GM18909 (cell line): ENCODE measurements at regions not wholly inside any gene's neighbourhood (a gene's known extent, or its start where the extent isn't known, plus 50 kb on each side); places are given as distances from the start of the nearest gene placed in this dataset.
"Not testable (repeated sequence)": the region's sequence is repeated elsewhere in the genome, so short reads cannot be mapped to it uniquely, and the experiment has no call there.

Source experiments
- ATAC-seq: cut with Tn5 transposase; IDR thresholded peaks from one replicate; pipeline ENCODE4 v1.9.1; 2021; ENCODE audit warnings: mild to moderate bottlenecking; ENCODE audit not compliant: unreplicated experiment, poor library complexity

GRCh38 chr12:42030588-42030987 is 114.1 kb downstream of the GXYLT1 start:
- ATAC-seq, result no peak

GRCh38 chr12:42027546-42027945 is 117.1 kb downstream of the GXYLT1 start:
- no peak for ATAC-seq

GRCh38 chr12:42024495-42024830 is 120.2 kb downstream of the GXYLT1 start:
- ATAC-seq, result no peak

GRCh38 chr12:42023733-42024494 is 120.8 kb downstream of the GXYLT1 start:
- peak; percentile 94 for ATAC-seq

- ATAC-seq, result not testable (repeated sequence)
Observed at GRCh38 chr12:42021937-42022336, 122.7 kb downstream of the GXYLT1 start.

- no peak for ATAC-seq
Observed at GRCh38 chr12:42021469-42021868, 123.2 kb downstream of the GXYLT1 start.

GRCh38 chr12:42020226-42020625 is 124.4 kb downstream of the GXYLT1 start:
- no peak for ATAC-seq

GRCh38 chr12:42019746-42020145 is 124.9 kb downstream of the GXYLT1 start:
- no peak for ATAC-seq

GRCh38 chr12:42017051-42017450 is 127.6 kb downstream of the GXYLT1 start:
- no peak for ATAC-seq

- ATAC-seq, result no peak
Observed at GRCh38 chr12:42015051-42015461, 129.6 kb downstream of the GXYLT1 start.

GRCh38 chr12:42012501-42012900 is 132.2 kb downstream of the GXYLT1 start:
- ATAC-seq, result not testable (repeated sequence)

- ATAC-seq, result no peak
Observed at GRCh38 chr12:42010715-42011114, 134.0 kb downstream of the GXYLT1 start.

GRCh38 chr12:42010257-42010656 is 134.4 kb downstream of the GXYLT1 start:
- ATAC-seq, result no peak

GRCh38 chr12:42008996-42009395 is 135.7 kb downstream of the GXYLT1 start:
- ATAC-seq, result no peak

- ATAC-seq, result no peak
Observed at GRCh38 chr12:42003031-42003430, 141.6 kb downstream of the GXYLT1 start.

GRCh38 chr12:42002563-42002962 is 142.1 kb downstream of the GXYLT1 start:
- ATAC-seq, result no peak

GRCh38 chr12:41998436-41998835 is 146.2 kb downstream of the GXYLT1 start:
- no peak for ATAC-seq

- ATAC-seq, result no peak
Observed at GRCh38 chr12:41993283-41993682, 151.4 kb downstream of the GXYLT1 start.

GRCh38 chr12:41992692-41993215 is 151.9 kb downstream of the GXYLT1 start:
- no peak for ATAC-seq

- ATAC-seq, result no peak
Observed at GRCh38 chr12:41992022-41992421, 152.7 kb downstream of the GXYLT1 start.

GRCh38 chr12:41988715-41989114 is 156.0 kb downstream of the GXYLT1 start:
- no peak for ATAC-seq

- not testable (repeated sequence) for ATAC-seq
Observed at GRCh38 chr12:41986513-41986912, 158.2 kb downstream of the GXYLT1 start.
